Mammary epithelial cell (primary cell): ENCODE measurements at regions not wholly inside any gene's neighbourhood (a gene's known extent, or its start where the extent isn't known, plus 50 kb on each side); places are given as distances from the start of the nearest gene placed in this dataset.

Experiments
- EZH2 ChIP-seq: IDR thresholded peaks from 2 replicates; pipeline ENCODE4 v1.6.1; 2012; ENCODE audit warnings: low read length, inconsistent platforms, borderline replicate concordance
- TF ChIP-seq, protein P1 (sequence below), 2 donors: IDR thresholded peaks in 1 of 2; conservative IDR thresholded peaks in 1 of 2; 2 replicates each; pipeline ENCODE4 v1.5.1; 2011 to 2012; ENCODE audit warnings: inconsistent platforms in 2 of 2, low read length in 2 of 2, mild to moderate bottlenecking in 2 of 2, control low read depth in 1 of 2, low read depth in 1 of 2; ENCODE audit not compliant: insufficient read depth in 1 of 2; ENCODE audit errors: extremely low read depth in 1 of 2

DNA sequence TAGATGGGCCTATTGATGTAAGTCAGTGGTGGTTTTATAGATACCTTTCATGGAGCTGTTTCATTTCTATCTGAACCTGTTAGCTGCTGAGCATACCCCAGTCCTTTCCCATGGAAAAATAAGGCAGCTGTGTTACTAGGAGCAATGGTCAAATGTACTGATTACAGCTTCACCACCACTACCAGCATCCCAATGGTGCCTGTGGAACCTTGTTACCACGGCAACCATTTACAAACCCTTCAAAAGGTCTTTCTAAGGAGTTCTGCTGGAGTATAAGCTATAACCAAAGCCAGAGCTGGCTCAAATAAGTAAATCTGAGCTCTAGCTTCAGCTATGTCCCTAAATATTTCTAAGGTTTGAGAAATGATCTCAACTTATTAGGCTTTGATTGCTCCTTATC lies 133.4 kb upstream of the ACP3 start:
- TF ChIP-seq, protein P1, sequence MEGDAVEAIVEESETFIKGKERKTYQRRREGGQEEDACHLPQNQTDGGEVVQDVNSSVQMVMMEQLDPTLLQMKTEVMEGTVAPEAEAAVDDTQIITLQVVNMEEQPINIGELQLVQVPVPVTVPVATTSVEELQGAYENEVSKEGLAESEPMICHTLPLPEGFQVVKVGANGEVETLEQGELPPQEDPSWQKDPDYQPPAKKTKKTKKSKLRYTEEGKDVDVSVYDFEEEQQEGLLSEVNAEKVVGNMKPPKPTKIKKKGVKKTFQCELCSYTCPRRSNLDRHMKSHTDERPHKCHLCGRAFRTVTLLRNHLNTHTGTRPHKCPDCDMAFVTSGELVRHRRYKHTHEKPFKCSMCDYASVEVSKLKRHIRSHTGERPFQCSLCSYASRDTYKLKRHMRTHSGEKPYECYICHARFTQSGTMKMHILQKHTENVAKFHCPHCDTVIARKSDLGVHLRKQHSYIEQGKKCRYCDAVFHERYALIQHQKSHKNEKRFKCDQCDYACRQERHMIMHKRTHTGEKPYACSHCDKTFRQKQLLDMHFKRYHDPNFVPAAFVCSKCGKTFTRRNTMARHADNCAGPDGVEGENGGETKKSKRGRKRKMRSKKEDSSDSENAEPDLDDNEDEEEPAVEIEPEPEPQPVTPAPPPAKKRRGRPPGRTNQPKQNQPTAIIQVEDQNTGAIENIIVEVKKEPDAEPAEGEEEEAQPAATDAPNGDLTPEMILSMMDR (conservative IDR thresholded peaks at IDR 0.05 in 1 of 2, IDR thresholded peaks at IDR 0.05 in 1 of 2; ENCODE audit: extremely low read depth in 1 of 2, insufficient read depth in 1 of 2, low read depth in 1 of 2, low read length in 2 of 2), result no peak
- TF ChIP-seq EZH2, result no peak
